HG03439 (cell line): ENCODE measurements at regions not wholly inside any gene's neighbourhood (a gene's known extent, or its start where the extent isn't known, plus 50 kb on each side); places are given as distances from the start of the nearest gene placed in this dataset.
A peak's percentile ranks its signal among the peaks of the same experiment; 100 is the strongest.
"Not testable (repeated sequence)": the region's sequence is repeated elsewhere in the genome, so short reads cannot be mapped to it uniquely, and the experiment has no call there.

Experiments
- ATAC-seq: cut with Tn5 transposase; IDR thresholded peaks from one replicate; pipeline ENCODE4 v1.9.1; 2021; ENCODE audit warnings: mild to moderate bottlenecking, moderate library complexity; ENCODE audit not compliant: unreplicated experiment

- ATAC-seq = no peak
Measured at GRCh38 chr1:234851450-234852438, 241.8 kb upstream of the IRF2BP2 start.

DNA sequence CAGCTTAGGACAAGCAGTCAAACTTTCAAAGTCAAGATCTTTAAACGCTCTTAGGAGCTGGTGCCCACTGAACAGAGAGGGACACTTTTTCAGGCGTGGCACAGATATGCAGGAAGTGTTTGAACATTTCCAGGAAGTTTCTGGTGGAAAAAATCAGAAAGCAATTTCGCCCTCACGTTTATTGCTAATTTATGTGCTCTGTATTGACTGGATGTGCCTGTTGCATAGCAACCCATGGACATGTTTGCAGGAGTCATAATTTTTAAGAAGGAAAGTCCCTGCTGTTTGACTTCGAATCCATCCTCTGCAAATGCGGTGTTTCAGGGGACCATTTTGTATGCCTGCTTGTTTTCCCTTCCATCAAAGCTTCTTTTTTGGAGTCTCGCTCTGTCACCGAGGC lies 239.9 kb upstream of the IRF2BP2 start:
- no peak for ATAC-seq

DNA sequence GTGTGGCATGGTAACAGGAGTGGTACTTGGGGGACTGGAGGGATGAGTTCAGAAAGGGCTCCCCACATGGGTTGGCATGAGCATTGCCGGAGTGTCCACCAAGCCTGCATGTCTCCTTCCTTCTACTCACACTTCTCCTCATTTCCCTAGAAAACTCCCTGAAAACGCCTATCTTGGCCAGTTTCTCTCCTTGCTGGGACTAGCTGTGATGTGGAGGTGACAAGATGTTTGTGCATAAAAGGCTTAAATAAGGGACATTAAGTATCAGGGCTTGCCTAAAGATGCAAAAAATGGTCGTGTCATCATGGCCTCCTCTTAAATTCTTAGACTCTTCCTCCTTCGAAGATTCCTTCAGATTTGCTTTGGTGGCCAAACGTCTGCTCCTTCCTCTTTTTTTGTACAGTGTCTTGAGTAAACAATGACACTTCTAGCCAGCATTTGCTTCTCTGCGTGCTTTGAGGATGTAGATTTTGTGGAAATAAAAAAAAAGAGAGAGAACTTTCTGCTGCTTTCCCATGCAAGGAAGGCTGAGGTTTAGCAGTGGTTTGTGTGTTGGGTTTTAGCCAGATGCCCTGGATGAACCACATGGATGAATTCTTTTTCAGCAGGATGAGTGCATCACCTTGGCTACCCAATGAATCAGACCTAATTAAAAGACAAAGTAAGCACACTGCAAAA lies 239.1 kb upstream of the IRF2BP2 start:
- ATAC-seq = no peak

- not testable (repeated sequence) for ATAC-seq
Measured at GRCh38 chr1:234846813-234847212, 236.8 kb upstream of the IRF2BP2 start.

DNA sequence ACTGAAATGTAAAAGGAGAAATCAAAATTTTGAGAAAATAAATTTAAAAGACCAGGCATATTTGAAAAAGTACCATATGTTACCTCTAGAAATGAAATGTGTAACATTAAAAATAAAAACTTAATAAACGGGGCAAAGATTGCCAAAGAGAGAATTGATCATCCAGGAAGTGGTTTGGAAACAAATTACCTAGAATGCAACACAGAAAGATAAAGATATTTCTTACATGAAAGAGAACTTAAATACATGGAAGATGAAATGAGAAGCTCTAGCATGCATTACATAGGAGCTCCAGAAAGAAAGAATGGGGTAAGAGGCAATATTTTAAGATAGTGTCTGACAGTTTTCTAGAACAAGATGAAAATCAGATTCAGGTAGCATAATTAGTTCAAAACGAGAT lies 235.9 kb upstream of the IRF2BP2 start:
- ATAC-seq = no peak

DNA sequence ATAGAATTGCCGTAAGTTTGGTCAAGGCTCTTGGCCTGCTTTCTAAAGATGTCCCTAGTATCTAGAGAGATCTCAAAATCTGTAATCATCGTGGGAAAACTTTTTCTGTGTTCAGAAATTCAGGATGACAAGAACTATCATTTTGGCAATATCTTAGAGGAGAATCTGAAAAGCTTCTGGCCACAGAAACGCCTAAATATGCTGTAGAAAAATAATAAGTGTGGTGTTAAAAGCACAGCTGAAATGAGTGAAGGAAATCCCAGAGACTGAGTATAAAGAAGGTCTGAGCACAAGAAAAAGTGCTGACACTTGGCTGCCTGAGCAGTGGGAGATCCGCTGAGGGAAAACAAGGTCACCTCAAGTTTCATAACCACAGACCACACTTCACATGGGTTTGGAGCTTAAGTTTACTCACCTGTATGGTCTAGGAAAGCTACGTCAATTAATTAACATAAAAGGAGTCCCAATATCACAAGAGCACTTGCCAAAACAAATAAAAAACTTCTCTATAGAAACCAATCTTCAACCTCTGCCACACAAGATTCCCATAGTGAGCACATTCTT lies 235.2 kb upstream of the IRF2BP2 start:
- no peak for ATAC-seq

- ATAC-seq = no peak
Measured at GRCh38 chr1:234844479-234845031, 234.6 kb upstream of the IRF2BP2 start.

GRCh38 chr1:234843946-234844345 lies 234.0 kb upstream of the IRF2BP2 start:
- ATAC-seq = no peak

GRCh38 chr1:234842726-234843641 lies 233.0 kb upstream of the IRF2BP2 start:
- ATAC-seq = peak; percentile 82

DNA sequence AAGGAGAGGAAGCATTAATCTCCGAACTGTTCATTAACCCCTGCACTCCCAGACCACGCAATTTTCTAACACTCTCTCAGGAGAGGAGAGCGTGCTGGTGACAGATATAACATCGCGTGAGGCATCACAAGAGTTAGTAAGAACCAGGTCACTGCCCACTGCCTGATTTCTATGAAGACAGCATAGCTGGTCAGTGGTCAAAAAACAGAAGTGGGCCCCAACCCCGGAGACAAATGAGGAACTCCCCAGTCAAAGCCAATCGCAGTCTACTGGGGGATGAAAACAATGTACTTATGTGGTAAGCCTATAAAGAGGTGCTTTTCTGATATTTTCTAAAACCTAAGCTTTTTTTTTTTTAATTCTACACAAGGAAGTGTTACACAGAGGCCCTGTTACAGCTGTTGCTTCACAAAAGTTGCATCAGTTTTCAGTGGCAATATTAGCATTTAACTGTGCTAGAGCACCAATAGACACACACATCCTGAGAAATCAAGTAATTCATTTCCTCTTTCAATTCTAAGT lies 231.8 kb upstream of the IRF2BP2 start:
- ATAC-seq = no peak

DNA sequence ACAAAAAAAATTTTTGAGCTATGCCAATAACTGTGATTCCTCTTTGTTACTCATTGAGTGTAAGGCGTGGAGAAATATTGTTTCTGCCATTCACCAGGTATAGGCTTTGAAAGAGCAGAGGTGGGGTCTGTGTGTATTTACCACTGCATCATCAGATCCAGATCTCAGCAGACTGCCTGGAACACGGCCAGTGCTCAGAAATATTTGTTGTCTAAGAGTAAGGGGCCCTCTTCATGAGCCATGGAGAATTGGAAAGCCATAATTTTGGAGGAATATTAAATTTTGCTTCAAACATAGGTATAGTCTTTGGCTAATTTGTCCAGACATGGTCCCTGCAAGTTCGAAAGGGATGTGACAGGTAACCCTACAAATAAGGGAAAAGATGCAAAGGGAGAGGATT lies 231.3 kb upstream of the IRF2BP2 start:
- ATAC-seq = no peak

DNA sequence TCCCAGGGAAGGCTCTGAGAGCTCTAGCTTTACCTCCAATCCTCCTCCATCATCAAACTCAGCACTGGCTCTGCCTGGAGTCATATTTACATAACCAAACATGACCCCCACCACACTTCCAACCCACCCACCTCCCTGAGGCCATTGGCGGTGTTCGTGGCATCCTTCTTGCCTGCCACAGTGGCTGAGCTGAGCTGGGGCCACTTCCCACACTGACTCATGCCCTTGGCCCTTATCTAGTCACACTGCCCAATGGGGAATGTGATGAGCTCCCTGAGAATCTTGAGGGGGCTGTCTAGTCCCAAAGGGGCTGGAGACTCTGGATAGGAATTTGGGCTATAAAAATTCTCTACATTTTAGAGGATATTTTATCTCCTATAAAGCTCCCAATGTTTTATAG lies 230.9 kb upstream of the IRF2BP2 start:
- no peak for ATAC-seq

DNA sequence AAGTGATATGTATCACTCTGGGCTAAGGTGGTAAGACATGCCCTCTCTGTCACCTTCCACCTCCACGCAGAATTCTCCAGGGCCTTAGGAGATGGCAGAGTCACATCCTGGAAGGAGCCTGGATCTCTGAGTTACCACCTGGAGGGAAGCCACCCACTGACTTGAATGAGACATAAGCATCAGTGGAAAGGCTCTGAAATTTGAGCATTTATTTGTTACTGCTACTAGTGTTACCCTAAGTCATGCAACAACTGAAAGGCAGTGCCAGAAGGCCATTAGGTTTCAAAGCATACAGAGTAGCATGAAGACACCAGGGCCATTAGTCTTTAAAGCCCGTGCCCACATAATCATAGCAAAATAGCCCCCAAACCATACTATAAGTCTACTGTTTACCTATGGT lies 230.3 kb upstream of the IRF2BP2 start:
- no peak for ATAC-seq

DNA sequence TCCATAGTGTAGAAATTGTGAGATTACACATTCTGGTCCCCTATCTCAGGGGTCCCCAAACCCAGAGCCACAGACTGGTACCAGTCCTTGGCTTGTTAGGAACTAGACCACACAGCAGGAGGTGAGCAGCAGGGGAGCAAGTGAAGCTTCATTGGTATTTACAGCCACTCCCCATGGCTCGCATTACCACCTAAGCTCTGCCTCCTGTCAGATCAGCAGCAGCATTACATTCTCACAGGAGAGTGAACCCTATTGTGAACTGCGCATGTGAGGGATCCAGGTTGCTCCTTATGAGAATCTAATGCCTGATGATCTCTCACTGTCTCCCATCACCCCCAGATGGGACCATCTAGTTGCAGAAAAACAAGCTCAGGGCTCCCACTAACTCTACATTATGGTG lies 229.7 kb upstream of the IRF2BP2 start:
- no peak for ATAC-seq

GRCh38 chr1:234838820-234839219 lies 228.8 kb upstream of the IRF2BP2 start:
- no peak for ATAC-seq

DNA sequence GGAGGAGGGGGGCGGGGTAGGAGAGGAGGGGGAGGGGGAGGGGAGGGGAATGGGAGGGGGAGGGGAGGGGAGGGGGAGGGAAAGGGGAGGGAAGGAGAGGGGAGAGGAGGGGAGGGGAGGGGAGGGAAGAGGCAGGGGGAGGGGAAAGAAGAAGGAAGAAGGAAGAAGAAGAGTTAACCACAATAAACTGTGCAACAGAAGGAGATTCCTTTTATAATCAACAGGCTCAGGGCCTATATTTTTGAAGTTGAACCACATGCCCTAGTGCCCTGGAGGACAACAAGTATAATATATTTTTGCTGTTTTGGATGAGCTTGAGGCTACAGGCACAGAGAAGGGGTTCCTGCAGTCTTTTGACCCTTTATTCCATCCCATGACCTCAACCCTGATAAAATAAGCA lies 228.2 kb upstream of the IRF2BP2 start:
- no peak for ATAC-seq

- no peak for ATAC-seq
Measured at GRCh38 chr1:234837713-234838112, 227.7 kb upstream of the IRF2BP2 start.

DNA sequence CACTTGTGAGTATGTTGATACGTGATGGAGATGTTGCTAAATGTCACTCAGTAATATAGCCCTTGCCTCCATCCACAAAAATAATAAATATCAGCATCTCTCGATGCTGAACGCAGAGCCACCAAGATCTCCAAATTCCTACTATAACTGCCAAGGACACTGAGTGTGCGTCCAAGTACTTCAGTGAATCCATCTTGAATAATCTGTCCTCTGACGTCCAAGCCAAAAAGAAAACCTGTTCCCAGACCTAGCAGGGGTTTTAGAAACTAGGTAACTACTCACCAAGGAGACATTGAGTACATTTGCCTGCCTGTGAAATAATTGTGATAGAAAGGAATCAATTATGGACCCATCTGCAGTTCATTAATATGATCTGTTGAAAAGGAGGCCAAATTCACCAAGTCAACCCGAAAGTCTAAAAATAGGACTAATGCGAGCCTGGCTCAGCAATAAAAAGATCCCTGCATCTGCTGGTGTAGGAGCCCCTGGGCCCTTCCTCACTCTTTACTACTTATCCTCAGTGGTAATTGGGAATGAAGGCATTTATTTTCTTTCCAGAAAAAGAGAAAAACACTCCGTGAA lies 226.9 kb upstream of the IRF2BP2 start:
- no peak for ATAC-seq

- ATAC-seq = no peak
Measured at GRCh38 chr1:234836045-234836681, 226.2 kb upstream of the IRF2BP2 start.
